Vagina (tissue), 2 donors: ENCODE measurements at regions not wholly inside any gene's neighbourhood (a gene's known extent, or its start where the extent isn't known, plus 50 kb on each side); places are given as distances from the start of the nearest gene placed in this dataset.

ENCODE experiments used
- DNase-seq, 2 donors: peaks; one replicate each; pipeline ENCODE4 v3.0.0-alpha.2; 2017; ENCODE audit errors: extremely low spot score in 2 of 2
- H3K27ac ChIP-seq: fragments of 200-600 bp; sonication (generic); one replicate; pipeline ENCODE4 v1.5.1; 2019
- H3K27me3 ChIP-seq: fragments of 200-600 bp; sonication (generic); one replicate; pipeline ENCODE4 v1.5.1; 2019
- H3K36me3 ChIP-seq, 2 donors: fragments of 200-600 bp; sonication (generic); one replicate each; pipeline ENCODE4 v1.5.1; 2017 to 2019
- H3K4me1 ChIP-seq: fragments of 200-600 bp; sonication (generic); one replicate; pipeline ENCODE4 v1.5.1; 2019
- H3K4me3 ChIP-seq, 2 donors: fragments of 200-600 bp; sonication (generic); 1 replicate in 1 of 2; 2 replicates in 1 of 2; pipeline ENCODE4 v1.5.1; 2016 to 2019
- H3K9me3 ChIP-seq: fragments of 200-600 bp; sonication (generic); one replicate; pipeline ENCODE4 v1.5.1; 2019
- POLR2A ChIP-seq, 2 donors: fragments of 450-650 bp; IDR thresholded peaks; one replicate each; pipeline ENCODE4 v1.6.1; 2017; ENCODE audit warnings: antibody characterized with exemption in 2 of 2, mild to moderate bottlenecking in 2 of 2, moderate library complexity in 2 of 2
- POLR2AphosphoS5 ChIP-seq, 2 donors: sonication (generic); formaldehyde crosslinking; IDR thresholded peaks; one replicate each; pipeline ENCODE4 v1.9.0; 2017; ENCODE audit warnings: antibody characterized with exemption in 2 of 2, mild to moderate bottlenecking in 2 of 2, low read depth in 1 of 2; ENCODE audit not compliant: insufficient read depth in 1 of 2
- intact Hi-C: fragments of 100-400 bp; cut with DNase I; formaldehyde crosslinking; loops from one replicate; pipeline ENCODE4 v1.15.1; 2023
- TF ChIP-seq, protein P1 (sequence below), 3 experiments: fragments of 450-650 bp in 2 of 3; fragments of 200-600 bp in 1 of 3; sonication (generic) in 1 of 3; IDR thresholded peaks; one replicate each; pipeline ENCODE4 v1.5.1; 2017 to 2019; ENCODE audit warnings: antibody characterized with exemption in 3 of 3, mild to moderate bottlenecking in 2 of 3, moderate library complexity in 2 of 3

DNA sequence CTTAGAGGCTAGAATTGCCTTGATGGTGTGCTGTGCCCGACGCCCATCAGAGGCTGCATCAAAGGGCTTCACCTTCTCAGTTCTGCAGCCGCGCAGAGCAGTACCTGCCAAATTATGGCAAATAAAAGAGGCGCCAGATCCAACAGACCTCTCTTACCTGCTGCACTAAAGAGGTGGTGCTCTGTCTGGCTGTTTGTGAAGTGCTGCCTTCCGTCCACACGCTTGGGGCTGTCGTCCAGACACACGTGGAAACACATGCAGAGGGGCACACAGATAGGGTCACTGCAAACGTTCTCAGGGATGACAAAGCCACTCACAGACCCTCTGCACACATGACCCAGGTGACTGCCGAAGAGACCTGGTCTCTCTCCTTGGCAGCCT, 617.5 kb downstream of the VRK1 start:
- no peak for DNase-seq
- no peaks in the 10 kb centered on the region for H3K9me3 ChIP-seq
- no peaks in the 10 kb centered on the region for H3K27me3 ChIP-seq
- no peaks in the 10 kb centered on the region for H3K4me1 ChIP-seq
- H3K36me3 ChIP-seq = no peaks in the 10 kb centered on the region
- no peak overlapping the region for H3K27ac ChIP-seq
- intact Hi-C loops = no loop called here
- TF ChIP-seq, protein P1, sequence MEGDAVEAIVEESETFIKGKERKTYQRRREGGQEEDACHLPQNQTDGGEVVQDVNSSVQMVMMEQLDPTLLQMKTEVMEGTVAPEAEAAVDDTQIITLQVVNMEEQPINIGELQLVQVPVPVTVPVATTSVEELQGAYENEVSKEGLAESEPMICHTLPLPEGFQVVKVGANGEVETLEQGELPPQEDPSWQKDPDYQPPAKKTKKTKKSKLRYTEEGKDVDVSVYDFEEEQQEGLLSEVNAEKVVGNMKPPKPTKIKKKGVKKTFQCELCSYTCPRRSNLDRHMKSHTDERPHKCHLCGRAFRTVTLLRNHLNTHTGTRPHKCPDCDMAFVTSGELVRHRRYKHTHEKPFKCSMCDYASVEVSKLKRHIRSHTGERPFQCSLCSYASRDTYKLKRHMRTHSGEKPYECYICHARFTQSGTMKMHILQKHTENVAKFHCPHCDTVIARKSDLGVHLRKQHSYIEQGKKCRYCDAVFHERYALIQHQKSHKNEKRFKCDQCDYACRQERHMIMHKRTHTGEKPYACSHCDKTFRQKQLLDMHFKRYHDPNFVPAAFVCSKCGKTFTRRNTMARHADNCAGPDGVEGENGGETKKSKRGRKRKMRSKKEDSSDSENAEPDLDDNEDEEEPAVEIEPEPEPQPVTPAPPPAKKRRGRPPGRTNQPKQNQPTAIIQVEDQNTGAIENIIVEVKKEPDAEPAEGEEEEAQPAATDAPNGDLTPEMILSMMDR (IDR thresholded peaks at IDR 0.05) = no peak
- TF ChIP-seq POLR2AphosphoS5 (IDR thresholded peaks at IDR 0.05; ENCODE audit: insufficient read depth in 1 of 2, low read depth in 1 of 2) (no peak), POLR2A (IDR thresholded peaks at IDR 0.05) (no peak)
- H3K4me3 ChIP-seq = no peak overlapping the region

DNA sequence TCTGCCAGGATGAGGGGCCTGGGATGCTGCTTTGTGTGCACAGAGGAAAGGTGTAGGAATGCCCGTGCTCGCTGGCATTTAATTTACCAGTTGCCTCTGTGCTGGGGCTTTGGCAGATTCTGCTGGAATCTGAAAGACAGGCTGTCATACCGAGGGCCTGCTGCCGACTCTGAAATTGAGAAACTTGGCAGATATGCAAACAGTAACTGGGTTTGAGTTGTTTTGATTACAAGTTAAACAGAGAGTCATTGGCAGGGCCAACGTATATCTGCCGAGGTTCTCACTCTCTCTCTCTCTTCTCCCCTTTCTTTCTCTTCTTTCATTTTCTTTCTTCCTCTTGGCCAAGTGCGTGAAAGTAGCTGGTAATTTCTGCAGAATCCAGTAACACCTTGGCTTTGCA, 618.7 kb downstream of the VRK1 start:
- Histone ChIP-seq H3K27me3 (no peaks in the 10 kb centered on the region), H3K27ac (no peak overlapping the region), H3K9me3 (no peaks in the 10 kb centered on the region), H3K36me3 (no peaks in the 10 kb centered on the region), H3K4me1 (no peaks in the 10 kb centered on the region), H3K4me3 (no peak overlapping the region)
- DNase-seq = no peak
- TF ChIP-seq POLR2A (IDR thresholded peaks at IDR 0.05) (no peak), POLR2AphosphoS5 (IDR thresholded peaks at IDR 0.05; ENCODE audit: insufficient read depth in 1 of 2, low read depth in 1 of 2) (no peak)
- TF ChIP-seq, protein P1 (IDR thresholded peaks at IDR 0.05) = no peak
- intact Hi-C loops = no loop called here

DNA sequence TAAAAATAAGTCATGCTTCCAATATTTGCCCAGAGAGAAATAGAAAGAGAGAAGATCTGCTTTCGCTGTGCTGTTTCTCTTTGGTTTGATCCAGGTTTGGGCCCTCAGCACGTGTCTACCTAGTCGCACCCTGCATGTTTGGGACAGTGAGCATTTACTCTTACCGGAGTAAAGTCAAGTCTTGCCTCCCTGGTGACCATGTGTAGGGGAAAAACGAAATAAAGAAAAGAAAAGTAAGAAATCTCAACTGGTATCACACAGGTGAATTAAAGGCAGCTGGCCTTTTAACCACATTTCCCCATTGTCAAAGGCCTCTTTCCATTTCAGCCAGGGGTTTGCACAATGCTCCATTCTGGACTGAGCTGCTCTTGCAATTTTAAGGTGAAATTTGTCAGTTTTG, 619.4 kb downstream of the VRK1 start:
- no peak for DNase-seq
- intact Hi-C loops = no loop called here
- H3K27ac ChIP-seq = no peak overlapping the region
- no peaks in the 10 kb centered on the region for H3K27me3 ChIP-seq
- H3K4me3 ChIP-seq = no peak overlapping the region
- no peaks in the 10 kb centered on the region for H3K36me3 ChIP-seq
- TF ChIP-seq, protein P1 (IDR thresholded peaks at IDR 0.05) = no peak
- TF ChIP-seq POLR2AphosphoS5 (IDR thresholded peaks at IDR 0.05; ENCODE audit: insufficient read depth in 1 of 2, low read depth in 1 of 2) = no peak
- TF ChIP-seq POLR2A (IDR thresholded peaks at IDR 0.05) = no peak
- H3K9me3 ChIP-seq = no peaks in the 10 kb centered on the region
- H3K4me1 ChIP-seq = no peaks in the 10 kb centered on the region

DNA sequence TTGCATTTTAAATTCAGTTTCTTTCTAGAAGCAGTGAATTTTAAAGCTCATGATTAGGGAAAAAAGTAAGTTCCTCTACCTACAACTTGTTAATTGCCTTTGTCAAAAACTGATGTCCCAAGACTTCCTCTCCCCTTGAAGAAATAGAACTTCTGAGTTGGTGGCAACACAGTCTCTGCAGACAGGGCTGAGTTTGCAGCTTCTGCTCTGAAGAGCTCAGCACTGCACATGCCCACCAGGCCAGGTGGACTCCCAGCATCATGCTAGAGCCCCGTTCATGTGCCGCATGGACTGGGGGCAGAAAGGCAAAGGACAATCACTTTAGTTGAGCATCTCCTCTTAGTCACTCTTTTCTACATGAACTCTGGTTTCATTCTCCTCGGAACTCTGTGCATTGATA, 620.1 kb downstream of the VRK1 start:
- no peak overlapping the region for H3K27ac ChIP-seq
- no peak for DNase-seq
- H3K4me3 ChIP-seq = no peak overlapping the region
- no peaks in the 10 kb centered on the region for H3K27me3 ChIP-seq
- intact Hi-C loops = no loop called here
- no peaks in the 10 kb centered on the region for H3K36me3 ChIP-seq
- H3K4me1 ChIP-seq = no peaks in the 10 kb centered on the region
- TF ChIP-seq, protein P1 (IDR thresholded peaks at IDR 0.05) = no peak
- TF ChIP-seq POLR2A (IDR thresholded peaks at IDR 0.05) (no peak), POLR2AphosphoS5 (IDR thresholded peaks at IDR 0.05; ENCODE audit: insufficient read depth in 1 of 2, low read depth in 1 of 2) (no peak)
- H3K9me3 ChIP-seq = no peaks in the 10 kb centered on the region

DNA sequence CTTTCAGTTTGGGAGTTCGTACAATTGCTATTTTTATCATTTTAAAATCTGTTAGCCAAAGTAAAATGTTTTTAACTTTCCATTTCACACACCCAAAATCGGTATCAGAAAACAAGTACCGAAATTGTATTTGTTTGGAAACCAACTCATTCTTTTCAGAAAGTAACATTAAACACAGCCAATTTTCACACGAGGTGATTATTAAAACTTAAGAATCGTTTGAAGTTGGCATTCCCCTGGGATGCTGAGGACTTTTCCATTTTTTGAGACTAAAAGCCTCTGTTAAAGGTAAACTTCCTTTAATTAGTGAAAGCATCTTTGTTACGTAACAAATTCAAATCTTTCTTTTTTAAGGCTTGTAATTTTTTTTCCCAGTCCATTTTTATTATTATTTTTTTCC, 623.0 kb downstream of the VRK1 start:
- Histone ChIP-seq H3K27me3 (no peaks in the 10 kb centered on the region), H3K9me3 (no peaks in the 10 kb centered on the region), H3K4me3 (no peak overlapping the region), H3K36me3 (no peaks in the 10 kb centered on the region), H3K27ac (no peak overlapping the region), H3K4me1 (no peaks in the 10 kb centered on the region)
- TF ChIP-seq POLR2AphosphoS5 (IDR thresholded peaks at IDR 0.05; ENCODE audit: insufficient read depth in 1 of 2, low read depth in 1 of 2) (no peak), POLR2A (IDR thresholded peaks at IDR 0.05) (no peak)
- TF ChIP-seq, protein P1 (IDR thresholded peaks at IDR 0.05) = no peak
- no peak for DNase-seq
- intact Hi-C loops = no loop called here
